ENCODE measurements at regions not wholly inside any gene's neighbourhood (a gene's known extent, or its start where the extent isn't known, plus 50 kb on each side); places are given as distances from the start of the nearest gene placed in this dataset.

GRCh38 chr13:86193281-86193680, 394.1 kb upstream of the SLITRK6 start:
- TF ChIP-seq CTCF (conservative IDR thresholded peaks at IDR 0.05) (no peak), EZH2 (IDR thresholded peaks at IDR 0.05; ENCODE audit: low read depth) (no peak)

All from PC-9 (cell line).